HL-60 (cell line): ENCODE measurements at regions not wholly inside any gene's neighbourhood (a gene's known extent, or its start where the extent isn't known, plus 50 kb on each side); places are given as distances from the start of the nearest gene placed in this dataset.

Experiments used
- DNase-seq, 2 experiments: peaks; one replicate each; pipeline ENCODE4 v3.0.0-alpha.2; 2010 to 2020; ENCODE audit warnings: low read depth in 1 of 2, low spot score in 1 of 2
- H3K27ac ChIP-seq: fragments of 250-450 bp; sonication (Bioruptor Pico); replicated peaks from 2 replicates; pipeline ENCODE4 v1.5.1; 2020; ENCODE audit warnings: mild to moderate bottlenecking, moderate library complexity
- H3K27me3 ChIP-seq: fragments of 250-450 bp; sonication (Bioruptor Pico); 2 replicates; pipeline ENCODE4 v1.5.1; 2021; ENCODE audit warnings: mild to moderate bottlenecking, moderate library complexity; ENCODE audit not compliant: insufficient read depth, poor library complexity, severe bottlenecking
- H3K4me3 ChIP-seq: replicated peaks from 2 replicates; pipeline ENCODE4 v1.5.1; 2011; ENCODE audit warnings: mild to moderate bottlenecking, control low read depth, low read length; ENCODE audit not compliant: insufficient read depth
- GABPA ChIP-seq: IDR thresholded peaks from 2 replicates; pipeline ENCODE4 v1.6.1; 2012; ENCODE audit warnings: low read depth
- POLR2AphosphoS5 ChIP-seq: IDR thresholded peaks from 2 replicates; pipeline ENCODE4 v1.6.1; 2012; ENCODE audit warnings: low read depth
- SPI1 ChIP-seq: IDR thresholded peaks from 2 replicates; pipeline ENCODE4 v1.6.1; 2012; ENCODE audit warnings: low read depth, mild to moderate bottlenecking, borderline replicate concordance
- TF ChIP-seq, protein P1 (sequence below): IDR thresholded peaks from one replicate; pipeline ENCODE4 v1.5.1; 2011; ENCODE audit warnings: low read length, control low read depth, inconsistent platforms; ENCODE audit not compliant: insufficient read depth
- TF ChIP-seq, protein P2 (sequence below): IDR thresholded peaks from 2 replicates; pipeline ENCODE4 v1.6.1; 2012; ENCODE audit warnings: low read depth; ENCODE audit not compliant: insufficient replicate concordance

- no peaks in the 10 kb centered on the region for H3K27me3 ChIP-seq
- no peak for DNase-seq
- TF ChIP-seq SPI1 (no peak), GABPA (no peak), POLR2AphosphoS5 (no peak)
- TF ChIP-seq, protein P1, sequence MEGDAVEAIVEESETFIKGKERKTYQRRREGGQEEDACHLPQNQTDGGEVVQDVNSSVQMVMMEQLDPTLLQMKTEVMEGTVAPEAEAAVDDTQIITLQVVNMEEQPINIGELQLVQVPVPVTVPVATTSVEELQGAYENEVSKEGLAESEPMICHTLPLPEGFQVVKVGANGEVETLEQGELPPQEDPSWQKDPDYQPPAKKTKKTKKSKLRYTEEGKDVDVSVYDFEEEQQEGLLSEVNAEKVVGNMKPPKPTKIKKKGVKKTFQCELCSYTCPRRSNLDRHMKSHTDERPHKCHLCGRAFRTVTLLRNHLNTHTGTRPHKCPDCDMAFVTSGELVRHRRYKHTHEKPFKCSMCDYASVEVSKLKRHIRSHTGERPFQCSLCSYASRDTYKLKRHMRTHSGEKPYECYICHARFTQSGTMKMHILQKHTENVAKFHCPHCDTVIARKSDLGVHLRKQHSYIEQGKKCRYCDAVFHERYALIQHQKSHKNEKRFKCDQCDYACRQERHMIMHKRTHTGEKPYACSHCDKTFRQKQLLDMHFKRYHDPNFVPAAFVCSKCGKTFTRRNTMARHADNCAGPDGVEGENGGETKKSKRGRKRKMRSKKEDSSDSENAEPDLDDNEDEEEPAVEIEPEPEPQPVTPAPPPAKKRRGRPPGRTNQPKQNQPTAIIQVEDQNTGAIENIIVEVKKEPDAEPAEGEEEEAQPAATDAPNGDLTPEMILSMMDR = no peak
- TF ChIP-seq, protein P2, sequence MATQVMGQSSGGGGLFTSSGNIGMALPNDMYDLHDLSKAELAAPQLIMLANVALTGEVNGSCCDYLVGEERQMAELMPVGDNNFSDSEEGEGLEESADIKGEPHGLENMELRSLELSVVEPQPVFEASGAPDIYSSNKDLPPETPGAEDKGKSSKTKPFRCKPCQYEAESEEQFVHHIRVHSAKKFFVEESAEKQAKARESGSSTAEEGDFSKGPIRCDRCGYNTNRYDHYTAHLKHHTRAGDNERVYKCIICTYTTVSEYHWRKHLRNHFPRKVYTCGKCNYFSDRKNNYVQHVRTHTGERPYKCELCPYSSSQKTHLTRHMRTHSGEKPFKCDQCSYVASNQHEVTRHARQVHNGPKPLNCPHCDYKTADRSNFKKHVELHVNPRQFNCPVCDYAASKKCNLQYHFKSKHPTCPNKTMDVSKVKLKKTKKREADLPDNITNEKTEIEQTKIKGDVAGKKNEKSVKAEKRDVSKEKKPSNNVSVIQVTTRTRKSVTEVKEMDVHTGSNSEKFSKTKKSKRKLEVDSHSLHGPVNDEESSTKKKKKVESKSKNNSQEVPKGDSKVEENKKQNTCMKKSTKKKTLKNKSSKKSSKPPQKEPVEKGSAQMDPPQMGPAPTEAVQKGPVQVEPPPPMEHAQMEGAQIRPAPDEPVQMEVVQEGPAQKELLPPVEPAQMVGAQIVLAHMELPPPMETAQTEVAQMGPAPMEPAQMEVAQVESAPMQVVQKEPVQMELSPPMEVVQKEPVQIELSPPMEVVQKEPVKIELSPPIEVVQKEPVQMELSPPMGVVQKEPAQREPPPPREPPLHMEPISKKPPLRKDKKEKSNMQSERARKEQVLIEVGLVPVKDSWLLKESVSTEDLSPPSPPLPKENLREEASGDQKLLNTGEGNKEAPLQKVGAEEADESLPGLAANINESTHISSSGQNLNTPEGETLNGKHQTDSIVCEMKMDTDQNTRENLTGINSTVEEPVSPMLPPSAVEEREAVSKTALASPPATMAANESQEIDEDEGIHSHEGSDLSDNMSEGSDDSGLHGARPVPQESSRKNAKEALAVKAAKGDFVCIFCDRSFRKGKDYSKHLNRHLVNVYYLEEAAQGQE = no peak
Observed at GRCh38 chr10:83354456-83354855, 784.9 kb upstream of the GHITM start.

GRCh38 chr10:83357004-83357403 is 782.3 kb upstream of the GHITM start:
- no peak overlapping the region for H3K27ac ChIP-seq
- no peaks in the 10 kb centered on the region for H3K27me3 ChIP-seq
- no peak for DNase-seq
- no peak overlapping the region for H3K4me3 ChIP-seq
- TF ChIP-seq SPI1 (no peak), POLR2AphosphoS5 (no peak), GABPA (no peak)
- TF ChIP-seq, protein P2 = no peak
- TF ChIP-seq, protein P1 = no peak

More at GRCh38 chr10:83354456-83354855, 784.9 kb upstream of the GHITM start:
- no peak overlapping the region for H3K4me3 ChIP-seq
- H3K27ac ChIP-seq = no peak overlapping the region

GRCh38 chr10:83357627-83358026 is 781.7 kb upstream of the GHITM start:
- H3K27ac ChIP-seq = no peak overlapping the region
- no peak for TF ChIP-seq SPI1
- TF ChIP-seq GABPA = no peak
- TF ChIP-seq POLR2AphosphoS5 = no peak
- TF ChIP-seq, protein P2 = no peak
- TF ChIP-seq, protein P1 = no peak

More at GRCh38 chr10:83357627-83358026, 781.7 kb upstream of the GHITM start:
- no peaks in the 10 kb centered on the region for H3K27me3 ChIP-seq
- DNase-seq = no peak
- no peak overlapping the region for H3K4me3 ChIP-seq
